NCI-H774 (cell line): ENCODE measurements at regions not wholly inside any gene's neighbourhood (a gene's known extent, or its start where the extent isn't known, plus 50 kb on each side); places are given as distances from the start of the nearest gene placed in this dataset.
"Not testable (repeated sequence)": the region's sequence is repeated elsewhere in the genome, so short reads cannot be mapped to it uniquely, and the experiment has no call there.

Experiments used
- DNase-seq: peaks from one replicate; lab custom pipeline; 2025; lab: John Stamatoyannopoulos, UW

DNA sequence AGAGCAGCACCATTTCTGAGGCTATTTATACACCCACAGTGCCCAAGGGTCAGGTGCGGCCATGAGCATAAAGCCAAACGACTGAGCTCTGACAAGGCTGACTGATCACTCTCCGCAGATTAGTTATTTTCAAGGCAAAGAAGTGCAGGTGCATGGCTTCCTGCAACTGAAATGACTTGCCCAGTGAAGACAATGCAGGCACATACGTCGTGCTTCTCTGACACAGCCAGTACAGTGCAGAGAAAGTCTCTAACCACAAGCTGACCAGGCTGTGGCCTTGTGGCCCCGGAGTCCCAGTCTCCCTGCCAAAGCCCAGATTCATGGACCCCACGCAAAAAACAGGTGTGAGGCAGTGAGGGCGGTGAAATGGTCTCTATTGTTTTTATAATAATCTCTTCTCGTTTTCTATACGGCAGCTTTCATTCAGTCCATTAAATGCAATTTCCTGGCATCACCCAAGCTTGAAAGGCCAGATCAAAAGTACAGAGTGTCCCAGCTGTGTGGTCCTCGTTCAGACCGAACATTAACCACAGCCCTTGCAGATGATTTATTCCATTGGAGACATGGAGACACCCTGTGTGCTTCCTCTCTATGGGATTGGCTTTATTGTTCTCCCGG is 447.0 kb upstream of the ID2 start:
- DNase-seq, result peak; percentile 74

DNA sequence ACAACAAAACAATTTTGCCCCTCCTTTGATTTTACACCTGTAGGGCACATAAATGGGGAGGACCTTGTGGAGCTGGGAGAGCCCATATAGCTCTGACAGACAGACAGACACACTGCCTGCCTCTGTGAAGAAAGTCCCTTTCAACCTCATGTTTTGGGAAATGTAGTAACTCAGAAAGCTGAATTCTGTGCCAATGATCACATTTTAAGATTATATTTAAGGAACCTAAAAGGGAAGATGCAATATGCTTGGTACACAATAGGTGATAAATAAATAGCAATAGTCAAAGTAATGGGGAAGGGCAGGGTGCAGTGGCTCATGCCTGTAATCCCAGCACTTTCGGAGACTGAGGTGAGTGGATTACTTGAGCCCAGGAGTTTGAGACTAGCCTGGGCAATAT is 446.4 kb upstream of the ID2 start:
- DNase-seq, result no peak

DNA sequence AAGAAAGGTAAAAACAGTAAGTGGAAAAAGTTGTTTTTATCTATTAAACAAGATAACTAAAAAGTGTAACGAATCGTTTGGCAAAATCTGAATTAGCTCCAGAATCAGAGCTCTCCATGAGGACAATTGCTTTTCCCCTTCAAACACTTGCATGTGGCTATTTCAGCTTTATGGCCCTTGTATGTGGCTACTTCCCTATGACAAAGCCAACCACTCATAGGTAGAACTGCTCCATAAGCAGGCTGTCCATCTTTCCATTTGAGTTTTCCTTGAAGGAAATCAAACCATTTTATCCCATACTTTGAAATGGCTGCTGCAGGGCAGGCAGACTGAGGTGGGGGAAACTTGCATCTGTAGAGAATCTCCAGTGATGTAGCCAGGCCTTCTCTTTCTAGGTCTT is 445.5 kb upstream of the ID2 start:
- DNase-seq, result no peak

DNA sequence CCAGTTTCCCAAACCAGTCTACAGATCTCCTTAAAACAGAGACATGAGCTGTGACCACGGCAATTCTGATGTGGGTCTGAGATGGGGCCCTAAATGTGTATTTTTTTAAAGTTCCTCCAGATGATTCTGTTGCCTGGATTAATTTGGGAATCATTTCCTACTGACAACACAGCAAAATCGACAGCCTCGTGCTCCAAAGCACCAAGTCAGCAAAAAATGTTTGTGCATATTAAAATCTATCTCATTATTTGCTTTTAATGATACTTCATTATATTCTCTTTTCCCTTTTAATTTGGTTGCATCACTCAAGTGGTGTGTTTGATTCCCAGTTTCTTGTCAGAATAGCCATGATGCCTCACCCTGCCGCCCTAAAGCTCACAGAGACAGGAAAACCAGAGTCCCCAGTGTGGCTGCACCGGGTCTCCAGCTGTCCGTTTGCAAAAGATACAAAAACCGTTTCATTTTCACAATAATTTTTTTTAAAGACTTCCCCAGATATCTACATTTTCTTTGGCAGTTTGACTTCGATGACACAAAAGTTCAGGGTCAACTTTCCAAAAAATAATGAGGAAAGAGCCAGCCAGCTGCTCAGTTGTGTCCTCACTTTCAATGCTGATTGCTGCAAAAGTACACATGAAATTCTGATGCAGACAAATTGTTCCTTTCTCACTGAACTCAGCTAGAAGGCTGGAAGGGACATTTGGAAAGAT is 443.2 kb upstream of the ID2 start:
- no peak for DNase-seq

DNA sequence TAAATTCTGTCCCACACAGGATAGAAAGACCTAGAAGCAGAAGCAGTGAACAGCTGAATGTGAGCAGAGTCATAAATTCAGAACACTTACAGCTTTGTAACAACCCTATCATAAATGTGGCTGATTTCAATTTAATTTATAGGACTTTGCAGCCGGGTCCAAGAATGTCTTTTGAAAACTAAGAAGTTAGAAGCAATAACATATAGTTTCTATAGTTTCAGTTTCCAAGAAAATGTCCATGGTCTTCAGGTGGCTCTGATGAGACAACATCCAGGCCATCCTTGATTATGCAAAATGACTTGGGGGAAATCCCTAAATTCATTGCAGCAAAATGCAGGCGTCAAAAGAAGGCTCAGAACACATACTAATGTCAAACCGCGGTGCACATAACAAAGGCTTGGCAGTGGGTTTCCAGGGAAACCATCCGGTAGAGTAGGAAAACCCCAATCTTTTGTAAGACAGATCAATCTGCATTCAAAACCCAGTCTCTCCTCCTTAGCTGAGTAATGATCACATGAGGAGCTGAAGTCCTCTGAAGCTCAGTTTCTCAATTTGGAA is 442.2 kb upstream of the ID2 start:
- no peak for DNase-seq

DNA sequence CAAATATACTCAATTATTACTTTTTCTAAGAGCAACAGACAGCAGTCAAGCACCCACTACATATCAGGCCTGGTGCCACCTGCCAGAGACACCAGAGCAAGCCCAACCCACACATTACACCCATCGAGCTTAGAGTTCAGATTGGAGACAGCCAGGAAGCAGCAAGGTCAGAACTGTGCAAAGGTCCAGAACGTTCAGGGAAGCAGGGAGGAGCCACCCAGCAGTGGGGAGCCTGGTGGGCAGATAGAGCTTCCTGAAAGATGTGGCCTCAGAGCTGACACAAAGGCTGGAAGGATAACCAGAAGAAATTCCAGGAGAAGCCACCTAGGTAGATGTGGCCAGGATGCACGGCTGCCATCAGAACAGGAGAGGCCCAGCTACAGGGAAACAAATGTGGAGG is 440.5 kb upstream of the ID2 start:
- DNase-seq, result no peak

DNA sequence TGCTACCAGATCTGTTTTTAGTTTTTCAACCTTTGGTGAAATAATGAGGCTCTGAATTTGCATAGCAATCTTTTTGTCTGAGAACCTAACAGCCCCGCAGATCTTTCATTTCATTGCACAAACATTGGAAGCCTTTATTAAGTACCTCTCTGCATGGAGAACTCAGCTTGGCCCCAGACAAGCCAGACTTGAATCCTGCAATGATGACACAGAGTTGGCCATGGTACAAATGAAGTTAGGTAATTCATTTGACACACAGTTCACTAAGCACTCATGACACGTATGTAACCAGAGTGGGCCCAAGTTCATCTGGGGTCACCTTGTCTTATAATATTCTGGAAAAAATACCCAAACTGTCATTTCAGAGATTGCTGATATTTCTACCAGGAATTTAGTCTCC is 439.1 kb upstream of the ID2 start:
- DNase-seq, result no peak

DNA sequence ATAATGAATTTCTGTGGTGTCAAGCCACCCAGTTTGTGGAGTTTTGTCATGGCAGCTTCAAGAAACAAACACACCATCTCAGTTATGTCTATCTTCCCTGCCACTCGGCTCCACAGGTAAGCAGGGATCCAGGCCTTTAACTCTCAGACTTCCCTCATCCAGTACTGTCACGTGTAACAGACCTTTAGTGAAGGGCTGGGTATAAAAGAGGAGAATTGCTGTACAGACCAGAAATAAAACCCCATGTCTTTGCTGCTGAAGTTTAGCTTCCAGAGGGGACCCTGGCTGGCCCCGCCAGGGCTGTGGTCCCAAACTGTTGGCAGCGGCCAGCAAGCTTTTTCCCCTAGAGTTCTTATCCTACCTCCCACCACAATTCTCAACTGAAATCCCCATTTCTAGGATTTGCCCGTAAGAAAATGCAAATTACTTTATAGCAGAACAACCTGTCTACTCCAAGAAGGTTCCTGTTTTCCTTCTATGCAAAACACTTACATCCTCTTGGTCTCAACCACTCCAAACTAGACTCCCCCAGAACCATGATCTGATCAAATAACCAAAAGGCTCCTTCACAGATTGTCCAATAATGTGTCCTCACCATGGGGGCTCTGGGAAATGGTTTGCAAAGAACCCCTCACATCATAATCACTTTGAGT is 438.0 kb upstream of the ID2 start:
- DNase-seq, result no peak

DNA sequence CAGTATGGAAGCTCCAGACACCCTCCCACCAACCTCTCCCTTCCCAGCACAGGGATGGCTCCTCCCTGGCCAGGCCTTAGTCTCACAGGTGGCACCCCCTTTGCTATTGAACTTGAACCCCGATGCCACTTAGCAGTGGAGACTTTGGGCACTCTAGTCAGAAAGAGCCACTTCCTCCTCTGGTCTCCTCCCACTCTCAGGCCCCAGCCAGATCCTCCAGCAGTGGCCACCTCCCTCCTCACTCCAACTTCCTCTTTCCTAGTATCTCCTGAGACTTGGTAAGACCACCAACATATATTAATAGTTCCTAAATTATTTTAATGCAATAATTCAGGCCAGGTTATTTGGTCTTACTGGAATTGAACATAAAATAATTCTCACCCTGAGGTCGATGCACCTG is 437.2 kb upstream of the ID2 start:
- DNase-seq, result no peak

DNA sequence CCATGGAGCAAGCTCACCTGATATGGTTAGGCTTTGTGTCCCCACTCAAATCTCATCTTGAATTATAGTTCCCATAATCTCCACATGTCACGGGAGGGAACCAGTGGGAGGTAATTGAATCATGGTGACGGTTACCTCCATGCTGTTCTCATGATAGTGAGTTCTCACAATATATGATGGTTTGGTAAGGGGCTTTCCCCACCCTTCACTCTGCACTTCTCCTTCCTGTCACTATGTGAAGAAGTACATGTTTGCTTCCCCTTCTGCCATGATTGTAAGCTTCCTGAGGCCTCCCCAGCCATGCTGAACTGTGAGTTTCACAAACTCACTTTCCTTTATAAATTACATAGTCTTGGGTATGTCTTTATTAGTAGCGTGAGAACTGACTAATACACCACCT is 435.7 kb upstream of the ID2 start:
- no peak for DNase-seq

DNA sequence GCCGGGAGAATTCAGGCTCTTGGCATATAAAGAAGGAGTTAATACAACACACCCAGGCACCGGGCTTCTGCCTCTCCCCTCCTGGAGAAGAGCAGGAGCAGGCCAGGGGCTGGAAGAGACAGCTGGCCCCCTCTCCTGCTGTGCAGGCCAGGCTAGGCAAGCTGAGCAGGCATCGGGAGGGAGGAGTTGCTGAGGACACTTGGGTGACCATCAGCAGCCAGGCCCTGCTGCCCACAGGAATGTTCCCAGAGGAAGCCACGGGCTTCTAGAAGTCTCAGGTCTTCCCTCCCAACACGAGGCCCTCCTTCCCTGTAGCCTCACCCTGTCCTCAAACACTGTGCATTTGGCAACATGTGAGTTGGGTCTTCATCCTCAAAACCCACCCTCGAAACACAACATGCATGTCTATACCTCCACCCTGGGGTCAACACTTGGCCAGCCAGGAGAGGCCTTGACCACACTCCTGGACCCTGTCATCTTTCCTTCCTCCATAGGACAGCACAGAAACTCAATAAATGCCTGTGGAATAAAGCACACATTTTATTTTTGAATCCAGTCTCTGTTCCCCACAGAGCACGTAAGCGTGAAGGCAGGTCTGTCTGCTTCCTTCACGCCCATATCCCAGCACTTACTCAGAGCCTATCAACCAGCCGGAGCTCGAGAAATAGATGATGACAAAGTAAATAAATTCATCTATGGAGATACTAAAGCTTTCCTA is 433.8 kb upstream of the ID2 start:
- no peak for DNase-seq

DNA sequence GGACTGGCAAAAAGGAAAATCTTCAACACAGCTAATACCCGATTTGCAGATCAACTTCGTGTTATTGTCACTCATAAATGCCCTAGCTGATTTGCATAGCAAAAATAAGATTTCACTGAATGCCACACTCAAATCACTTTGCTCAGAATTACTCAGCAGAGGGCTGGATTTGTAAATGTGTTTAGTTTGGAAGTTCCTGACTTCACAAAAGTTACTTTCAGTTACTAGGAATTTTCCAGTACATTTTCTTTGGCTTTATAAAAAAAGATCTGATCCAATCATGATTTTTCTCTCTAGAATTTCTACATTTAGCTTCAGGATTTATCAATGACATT is 433.3 kb upstream of the ID2 start:
- no peak for DNase-seq

DNA sequence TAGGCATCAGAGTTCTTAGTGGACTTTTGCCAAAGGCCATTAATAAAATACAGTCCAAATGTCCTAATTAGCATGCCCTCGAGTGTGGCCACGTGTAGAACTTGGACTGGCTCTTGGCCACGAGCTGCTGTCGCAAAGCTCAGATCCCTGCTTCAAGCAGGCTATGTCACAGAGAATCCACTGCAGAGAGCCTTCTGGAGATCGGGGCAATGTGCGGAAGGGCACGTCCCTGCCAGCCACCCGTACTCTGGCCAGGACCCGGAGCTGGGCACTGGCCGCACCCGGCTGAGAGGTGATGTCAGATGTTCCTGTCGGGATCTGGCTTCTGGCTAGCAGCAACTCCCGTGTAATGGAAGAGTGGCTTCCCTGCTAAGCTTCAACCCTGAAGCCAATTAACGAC is 432.7 kb upstream of the ID2 start:
- DNase-seq, result no peak

DNA sequence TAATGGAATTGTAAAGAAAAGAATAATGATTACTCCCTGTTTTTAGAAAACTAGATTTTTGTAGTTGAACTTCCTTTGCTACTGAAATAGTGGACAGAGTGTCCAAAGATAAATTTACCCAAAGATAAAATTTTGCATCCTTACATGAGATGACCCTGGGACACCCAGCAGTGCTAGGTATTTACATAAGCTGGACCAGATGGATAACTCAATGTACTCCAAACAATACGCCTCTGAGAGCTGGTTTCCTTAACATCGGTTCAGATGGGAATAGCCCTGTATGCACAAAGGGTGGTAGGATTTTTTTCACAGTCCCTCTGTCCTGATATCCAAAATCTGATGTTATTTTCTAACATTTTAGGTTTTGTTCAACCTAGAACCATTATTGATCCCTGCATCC is 432.1 kb upstream of the ID2 start:
- no peak for DNase-seq

DNA sequence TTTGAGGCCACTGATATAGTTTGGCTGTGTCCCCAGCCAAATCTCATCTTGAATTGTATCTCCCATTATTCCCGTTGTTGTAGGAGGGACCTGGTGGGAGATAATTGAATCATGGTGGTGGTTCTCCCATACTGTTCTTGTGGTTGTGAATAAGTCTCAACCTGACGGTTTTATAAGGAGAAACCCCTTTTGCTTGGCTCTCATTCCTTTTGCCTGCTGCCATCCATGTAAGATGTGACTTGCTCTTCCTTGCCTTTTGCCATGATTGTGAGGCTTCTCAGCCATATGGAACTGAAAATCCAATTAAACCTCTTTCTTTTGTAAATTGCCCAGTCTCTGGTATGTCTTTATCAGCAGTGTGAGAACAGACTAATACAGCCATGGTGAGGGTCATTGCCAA is 431.6 kb upstream of the ID2 start:
- not testable (repeated sequence) for DNase-seq

DNA sequence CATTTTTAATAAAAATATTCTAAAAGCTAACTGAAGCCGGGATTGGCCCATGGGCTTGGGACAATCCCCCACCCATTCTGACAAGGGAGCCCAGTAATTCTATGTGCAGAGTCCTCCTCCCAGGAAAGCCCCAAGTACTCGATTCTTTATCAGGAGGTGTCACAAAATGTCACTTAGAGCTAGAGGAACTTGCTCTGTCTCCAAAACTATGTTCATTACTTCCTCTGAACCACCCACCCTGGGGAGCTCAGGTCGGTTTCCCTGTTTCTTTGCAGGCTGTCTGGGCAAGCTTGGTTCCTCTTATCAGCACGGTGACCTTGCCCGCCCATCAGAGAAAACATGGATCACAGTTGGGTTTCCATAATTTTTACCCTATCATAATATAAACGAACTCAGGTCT is 430.6 kb upstream of the ID2 start:
- DNase-seq, result no peak

DNA sequence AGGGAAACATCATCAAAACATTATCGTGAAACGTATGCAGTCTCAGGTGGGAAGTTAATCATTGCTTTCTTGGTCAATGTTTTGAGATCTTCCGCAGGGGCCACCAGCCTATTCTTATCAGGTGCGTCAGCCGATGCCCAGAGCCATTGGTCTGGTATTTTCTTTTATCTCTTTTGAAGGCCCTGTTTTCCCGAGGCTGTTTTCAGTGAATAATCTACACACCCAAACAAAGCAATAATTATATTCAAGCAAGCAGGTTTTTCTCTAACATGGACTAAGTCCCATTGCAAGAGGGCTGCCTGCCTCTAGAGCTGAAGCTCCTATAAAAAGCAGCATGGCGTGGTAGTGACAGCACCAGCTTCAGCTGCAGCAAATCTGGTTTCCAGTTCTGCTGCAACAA is 430.0 kb upstream of the ID2 start:
- DNase-seq, result no peak

DNA sequence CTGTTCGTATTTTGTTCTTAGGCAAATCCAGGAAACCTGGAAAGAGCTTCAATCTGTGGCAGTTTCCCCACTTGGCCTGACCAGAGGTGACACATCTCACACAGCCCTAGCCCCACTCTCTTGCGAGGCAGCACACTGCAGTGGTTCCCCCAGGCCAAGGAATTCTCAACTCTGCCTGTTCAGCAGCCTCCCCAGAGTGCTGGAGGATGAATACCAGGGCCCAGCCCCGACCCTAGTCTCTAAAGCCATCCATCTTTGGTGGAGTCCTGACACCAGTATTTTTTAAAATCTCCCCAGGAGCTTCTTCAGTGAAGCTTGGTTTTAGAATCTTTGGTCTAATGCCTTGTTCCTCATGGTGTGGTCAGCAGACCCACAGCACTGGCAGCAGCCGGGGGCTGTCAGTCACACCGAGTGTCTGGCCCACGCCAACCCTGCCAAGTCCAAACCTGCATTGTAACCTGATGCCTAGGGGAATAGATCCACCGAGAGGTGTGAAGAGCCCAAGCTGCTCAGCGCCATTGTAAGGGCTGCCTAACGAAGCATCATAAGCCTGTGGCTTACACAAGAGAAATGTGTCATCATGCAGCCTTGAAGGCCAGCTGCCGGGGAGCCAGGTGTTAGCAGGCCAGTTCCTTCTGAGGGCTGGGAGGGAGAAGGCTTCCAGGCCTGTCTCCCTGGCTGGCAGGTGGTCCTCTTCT is 428.7 kb upstream of the ID2 start:
- DNase-seq, result peak; percentile 10

DNA sequence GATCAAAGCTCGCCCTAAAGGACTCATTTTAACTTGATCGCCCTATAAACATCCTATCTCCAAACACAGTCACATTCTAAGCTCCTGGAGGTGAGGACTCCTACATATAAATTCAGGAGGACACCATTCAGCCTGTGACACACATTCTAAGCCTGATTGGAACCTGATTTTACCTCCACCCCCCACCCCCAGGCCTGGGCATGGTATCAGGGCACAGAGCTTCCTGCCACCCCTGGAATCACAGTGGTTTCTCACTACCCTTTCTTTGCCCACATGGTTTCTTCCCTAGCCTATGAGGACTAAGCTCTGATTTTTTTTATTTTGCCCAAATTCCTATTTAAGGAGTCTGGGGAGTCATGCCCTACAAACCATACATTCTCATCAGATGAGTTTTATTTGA is 428.1 kb upstream of the ID2 start:
- no peak for DNase-seq

DNA sequence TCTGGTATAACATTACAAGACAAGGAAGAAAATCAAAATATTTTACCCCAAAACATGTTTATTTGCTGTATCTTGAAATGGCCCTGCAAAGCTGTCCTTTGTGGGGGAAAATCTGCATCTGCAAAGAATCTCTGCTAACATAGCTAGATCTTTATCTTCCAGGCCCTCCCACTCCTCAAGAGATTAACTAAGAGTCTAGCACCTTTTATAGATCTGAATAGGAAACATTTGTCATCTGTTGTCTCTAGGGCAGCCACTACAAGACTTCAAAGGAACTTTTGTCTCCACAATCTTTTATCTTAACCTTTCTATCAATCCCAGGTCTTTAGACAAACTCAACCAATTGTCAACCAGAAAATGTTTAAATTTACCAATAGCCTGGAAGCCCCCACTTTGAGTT is 427.6 kb upstream of the ID2 start:
- not testable (repeated sequence) for DNase-seq

DNA sequence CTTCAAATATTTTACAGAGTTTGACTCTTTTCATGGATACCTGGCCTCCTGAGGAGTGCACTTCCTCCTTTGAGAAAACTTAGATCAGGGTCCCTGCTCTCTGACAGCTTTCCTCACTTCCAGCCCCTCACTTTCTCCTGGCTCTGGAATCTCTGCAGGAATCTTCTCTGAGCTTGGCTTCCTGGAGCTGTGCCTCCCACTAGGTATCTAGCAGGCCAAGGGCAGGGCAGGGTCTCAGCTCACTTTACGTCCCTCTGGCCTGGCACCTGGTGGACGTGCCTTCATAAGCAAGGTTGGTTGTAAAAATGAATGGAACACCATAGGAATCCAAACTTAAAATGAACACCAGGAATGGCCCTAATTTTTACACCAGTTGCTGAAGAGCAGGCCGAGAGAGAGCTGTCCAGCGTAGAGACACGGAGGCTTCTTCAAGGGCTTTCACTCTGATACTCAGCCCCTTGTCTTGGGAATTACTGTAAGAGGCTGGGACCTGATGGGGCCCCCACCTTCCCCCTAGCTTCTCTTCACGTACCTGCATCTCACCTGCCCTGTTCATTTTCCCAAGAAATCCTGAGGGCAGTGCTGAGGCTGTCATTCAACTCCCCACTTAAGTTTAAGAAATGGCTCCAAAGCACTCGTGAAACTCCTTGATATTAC is 426.9 kb upstream of the ID2 start:
- DNase-seq, result no peak

DNA sequence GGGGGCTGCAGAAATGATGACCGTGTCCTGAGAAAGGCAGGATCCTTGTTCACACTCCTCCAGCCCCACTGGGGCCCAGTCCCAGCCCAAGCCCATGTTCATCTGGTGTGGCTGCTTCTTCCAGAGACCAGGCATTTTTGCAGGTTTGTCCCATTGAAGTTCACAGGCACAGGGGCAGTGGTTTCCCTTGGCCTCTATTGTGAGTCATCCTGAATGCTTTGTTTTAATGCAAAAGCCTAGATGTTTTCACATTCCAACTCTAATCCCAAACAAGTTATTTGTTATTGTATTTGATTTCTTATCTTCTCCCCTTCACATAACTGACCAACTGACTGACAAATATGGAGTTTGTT is 426.4 kb upstream of the ID2 start:
- no peak for DNase-seq
